ENCODE measurements at regions not wholly inside any gene's neighbourhood (a gene's known extent, or its start where the extent isn't known, plus 50 kb on each side); places are given as distances from the start of the nearest gene placed in this dataset.
"Not testable (repeated sequence)": the region's sequence is repeated elsewhere in the genome, so short reads cannot be mapped to it uniquely, and the experiment has no call there.

- no peaks in the 10 kb centered on the region for H3K9me3 ChIP-seq
- no peaks in the 10 kb centered on the region for H3K36me3 ChIP-seq
- WGBS, 2 donors = 59 to 71% methylated on average over 3 of the region's 3 CpGs
- no peak for TF ChIP-seq CTCF (IDR thresholded peaks at IDR 0.05)
- no peak overlapping the region for H3K27ac ChIP-seq
- H3K4me1 ChIP-seq = peaks cover 0 to 3% (median 0%) of the 10 kb centered on the region in 9 donors
- H3K4me3 ChIP-seq = no peak overlapping the region
- no peaks in the 10 kb centered on the region for H3K27me3 ChIP-seq
- no peak for DNase-seq
- ATAC-seq = no peak
- intact Hi-C loops (cut with DNase I) = no loop called here
These were observed 509.2 kb downstream of the LTN1 start for GRCh38 chr21:28483301-28484035.

GRCh38 chr21:28482657-28483056 lies 510.0 kb downstream of the LTN1 start:
- no peak for ATAC-seq
- Histone ChIP-seq H3K27me3 (no peaks in the 10 kb centered on the region), H3K9me3 (no peaks in the 10 kb centered on the region), H3K36me3 (no peaks in the 10 kb centered on the region), H3K27ac (no peak overlapping the region), H3K4me3 (no peak overlapping the region), H3K4me1 (peaks cover 0 to 3% (median 0%) of the 10 kb centered on the region in 9 donors)
- 91 to 93% methylated on average over 4 of the region's 4 CpGs for WGBS, 2 donors
- TF ChIP-seq CTCF (IDR thresholded peaks at IDR 0.05) = no peak
- intact Hi-C loops (cut with DNase I) = no loop called here
- no peak for DNase-seq

- H3K27ac ChIP-seq = no peak overlapping the region
- H3K4me3 ChIP-seq = no peak overlapping the region
- no peaks in the 10 kb centered on the region for H3K36me3 ChIP-seq
- H3K9me3 ChIP-seq = no peaks in the 10 kb centered on the region
- ATAC-seq = no peak
- H3K27me3 ChIP-seq = no peaks in the 10 kb centered on the region
- peaks cover 0 to 3% (median 0%) of the 10 kb centered on the region in 9 donors for H3K4me1 ChIP-seq
- intact Hi-C loops (cut with DNase I) = no loop called here
- TF ChIP-seq CTCF (IDR thresholded peaks at IDR 0.05) = no peak
- 72 to 80% methylated on average over 5 of the region's 5 CpGs for WGBS, 2 donors
- DNase-seq = no peak
These were observed 512.2 kb downstream of the LTN1 start for GRCh38 chr21:28480470-28480869.

- no peak for TF ChIP-seq CTCF (IDR thresholded peaks at IDR 0.05)
- H3K4me3 ChIP-seq = no peak overlapping the region
- no peaks in the 10 kb centered on the region for H3K36me3 ChIP-seq
- no peak for DNase-seq
- H3K4me1 ChIP-seq = no peaks in the 10 kb centered on the region
- peak in 3 of 8 donors; percentile 29 to 54 (median 34) for ATAC-seq
- no peaks in the 10 kb centered on the region for H3K9me3 ChIP-seq
- 76 to 83% methylated on average over 2 of the region's 2 CpGs for WGBS, 2 donors
- H3K27me3 ChIP-seq = no peaks in the 10 kb centered on the region
- intact Hi-C loops (cut with DNase I) = no loop called here
- H3K27ac ChIP-seq = no peak overlapping the region
These were observed 519.0 kb downstream of the LTN1 start for GRCh38 chr21:28473530-28474220.

GRCh38 chr21:28472543-28472942 lies 520.1 kb downstream of the LTN1 start:
- H3K4me3 ChIP-seq; ATAC-seq; H3K36me3 ChIP-seq; H3K4me1 ChIP-seq; H3K9me3 ChIP-seq; intact Hi-C loops (cut with DNase I); H3K27me3 ChIP-seq; H3K27ac ChIP-seq; DNase-seq: not testable (repeated sequence)
- 85 to 86% methylated on average over 2 of the region's 2 CpGs for WGBS, 2 donors

Measured in heart right ventricle (tissue), 16 donors.